Adrenal gland (tissue), 9 donors: ENCODE measurements at regions not wholly inside any gene's neighbourhood (a gene's known extent, or its start where the extent isn't known, plus 50 kb on each side); places are given as distances from the start of the nearest gene placed in this dataset.
"Not testable (repeated sequence)": the region's sequence is repeated elsewhere in the genome, so short reads cannot be mapped to it uniquely, and the experiment has no call there.

Experiments
- DNase-seq, 7 donors: peaks; one replicate each; pipeline ENCODE4 v3.0.0-alpha.2; 2019 to 2020
- H3K27ac ChIP-seq, 5 donors: fragments of 200-600 bp; sonication (generic) in 4 of 5; 1 replicate in 3 of 5; 2 replicates in 2 of 5; pipeline versions ENCODE4 v1.5.1 to v1.8.0; 2016 to 2020; ENCODE audit warnings: mild to moderate bottlenecking in 1 of 5
- H3K27me3 ChIP-seq: fragments of 200-600 bp; 2 replicates; pipeline ENCODE4 v1.8.0; 2021
- H3K36me3 ChIP-seq, 2 donors: fragments of 200-600 bp; replicated peaks in 1 of 2; 1 replicate in 1 of 2; 2 replicates in 1 of 2; pipeline versions ENCODE4 v1.5.1 to v1.8.0; 2018 to 2022
- H3K4me1 ChIP-seq, 2 donors: fragments of 200-600 bp; replicated peaks in 1 of 2; 1 replicate in 1 of 2; 2 replicates in 1 of 2; pipeline versions ENCODE4 v1.5.1 to v1.8.0; 2018 to 2021
- H3K4me3 ChIP-seq, 4 donors: fragments of 200-600 bp; sonication (generic) in 3 of 4; one replicate each; pipeline ENCODE4 v1.5.1; 2016 to 2018
- H3K9me3 ChIP-seq, 3 donors: fragments of 200-600 bp; sonication (generic) in 1 of 3; replicated peaks in 1 of 3; 1 replicate in 2 of 3; 2 replicates in 1 of 3; pipeline versions ENCODE4 v1.5.1 to v1.8.0; 2016 to 2021
- CTCF ChIP-seq, 6 experiments: fragments of 450-650 bp in 4 of 6; fragments of 200-600 bp in 2 of 6; sonication (generic) in 1 of 6; IDR thresholded peaks; 1 replicate in 5 of 6; 2 replicates in 1 of 6; pipeline versions ENCODE4 v1.5.1 to v1.8.0; 2016 to 2021; ENCODE audit warnings: antibody characterized with exemption in 6 of 6, mild to moderate bottlenecking in 2 of 6, moderate library complexity in 1 of 6
- POLR2A ChIP-seq, 2 donors: fragments of 450-650 bp; IDR thresholded peaks; one replicate each; pipeline ENCODE4 v1.6.1; 2017; ENCODE audit warnings: antibody characterized with exemption in 2 of 2, mild to moderate bottlenecking in 2 of 2, moderate library complexity in 1 of 2
- WGBS, 4 donors: extraction: QIAGEN DNeasy Blood & Tissue Kit in 2 of 4; methylation state at CpG; one replicate each; pipeline versions ENCODE4 v1.1.5 to v1.1.7; 2013 to 2017; 5-methylcytosine and 5-hydroxymethylcytosine counted together
- intact Hi-C, 2 donors: fragments of 100-400 bp; cut with DNase I; formaldehyde crosslinking; loops; one replicate each; pipeline versions ENCODE4 v1.14.1 to v1.15.0; 2022 to 2023
- donor health status: healthy with polysubstance abuse.
- donor health status: Bipolar disorder and iron deficiency.
- donor health status: DM: yes; HTN: yes; CAD: no.
- donor health status: DM: no; HTN: no; CAD: no.
- donor health status: DM: no; HTN: no; CAD: no.

DNA sequence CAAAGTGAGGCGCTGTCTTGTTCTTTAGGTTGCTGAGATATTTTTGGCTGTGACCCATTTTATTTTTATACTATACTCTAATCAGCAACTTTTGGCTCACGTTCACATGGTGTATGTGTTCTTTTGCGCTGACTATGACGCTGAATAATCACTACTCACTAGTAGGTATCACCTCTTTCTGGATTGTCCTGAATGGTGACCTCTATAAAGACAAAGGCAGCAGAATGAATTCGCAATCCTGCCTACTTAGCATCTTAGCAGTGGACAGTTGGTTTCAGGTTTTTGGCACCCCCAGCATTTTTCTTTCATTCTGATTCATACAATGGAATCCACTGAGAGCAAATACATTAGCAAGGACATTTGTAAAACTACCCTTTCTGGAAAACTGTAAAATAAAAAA is 351.3 kb downstream of the JRKL start:
- H3K4me3 ChIP-seq: no peak overlapping the region
- no peaks in the 10 kb centered on the region for H3K27me3 ChIP-seq
- intact Hi-C loops: no loop called here
- DNase-seq: no peak
- 67 to 84% (median 81%) methylated on average over 5 of the region's 5 CpGs for WGBS, 4 donors
- no peaks in the 10 kb centered on the region for H3K9me3 ChIP-seq
- H3K4me1 ChIP-seq: no peaks in the 10 kb centered on the region
- TF ChIP-seq POLR2A (IDR thresholded peaks at IDR 0.05) (no peak), CTCF (IDR thresholded peaks at IDR 0.05) (no peak)
- no peak overlapping the region for H3K27ac ChIP-seq
- H3K36me3 ChIP-seq: no peaks in the 10 kb centered on the region

DNA sequence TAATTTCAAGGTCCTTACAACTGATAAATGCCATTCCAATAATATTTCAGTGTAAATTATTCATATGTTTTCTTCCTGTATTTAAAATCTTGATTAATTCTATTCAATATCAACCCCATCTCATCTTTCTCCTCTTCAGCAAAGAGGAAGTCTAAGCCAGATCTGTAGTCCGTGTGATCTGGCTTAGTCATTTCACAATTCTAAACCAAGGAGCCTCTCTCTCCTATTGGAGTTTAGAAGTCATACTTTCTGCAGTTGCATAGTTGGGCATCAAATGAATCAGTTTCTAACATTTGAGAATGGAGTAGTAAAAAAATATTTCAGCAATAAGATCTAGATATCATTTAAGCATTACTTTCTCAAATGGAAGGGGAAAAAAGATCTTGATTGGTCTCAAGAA is 354.9 kb downstream of the JRKL start:
- intact Hi-C loops: no loop called here
- WGBS, 4 donors: 0 to 68% (median 10%) methylated on average over 1 of the region's 1 CpG

DNA sequence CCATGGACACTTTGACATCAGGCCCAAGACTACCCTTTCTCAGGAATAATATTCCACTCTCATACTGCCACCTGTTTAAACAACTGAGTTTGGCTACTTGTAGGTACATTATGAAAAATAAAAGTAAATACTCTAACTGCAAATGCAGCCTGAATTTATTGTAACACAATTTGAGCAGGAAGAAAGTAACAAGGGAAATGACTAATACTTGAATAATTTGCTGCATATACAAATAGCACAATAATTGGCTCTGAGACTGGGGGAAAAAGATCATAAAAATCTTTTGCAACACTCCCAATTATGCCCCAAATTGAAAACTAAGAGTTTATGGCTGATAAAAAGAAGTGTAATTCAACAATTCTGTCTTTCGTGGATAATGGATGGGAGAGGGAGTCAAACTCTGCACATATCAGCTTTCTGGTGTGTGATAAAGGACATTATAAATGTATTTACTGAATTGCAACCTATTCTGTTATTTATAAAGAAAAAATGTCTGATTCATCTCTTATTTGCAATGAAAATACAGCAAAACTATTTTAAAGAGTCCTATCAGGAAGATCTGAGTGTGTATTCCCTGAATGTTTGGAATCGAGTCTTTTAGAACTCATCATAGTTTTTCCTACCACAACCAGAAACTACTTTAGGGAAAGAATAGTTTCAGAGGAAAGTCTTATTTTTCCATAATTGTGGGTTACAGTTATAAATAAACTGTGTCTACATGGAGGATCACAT is 359.0 kb downstream of the JRKL start:
- intact Hi-C loops: no loop called here
- Histone ChIP-seq H3K27ac (no peak overlapping the region), H3K4me3 (no peak overlapping the region), H3K36me3 (no peaks in the 10 kb centered on the region), H3K27me3 (no peaks in the 10 kb centered on the region), H3K4me1 (no peaks in the 10 kb centered on the region), H3K9me3 (no peaks in the 10 kb centered on the region)
- 73 to 83% (median 77%) methylated on average over 2 of the region's 2 CpGs for WGBS, 4 donors
- no peak for DNase-seq
- TF ChIP-seq POLR2A (IDR thresholded peaks at IDR 0.05) (no peak), CTCF (IDR thresholded peaks at IDR 0.05) (no peak)

More for the DNA sequence above, 354.9 kb downstream of the JRKL start:
- no peak overlapping the region for H3K27ac ChIP-seq
- H3K4me3 ChIP-seq: no peak overlapping the region
- H3K9me3 ChIP-seq: no peaks in the 10 kb centered on the region
- DNase-seq: no peak
- H3K27me3 ChIP-seq: no peaks in the 10 kb centered on the region
- TF ChIP-seq CTCF (IDR thresholded peaks at IDR 0.05): no peak
- no peaks in the 10 kb centered on the region for H3K36me3 ChIP-seq
- H3K4me1 ChIP-seq: no peaks in the 10 kb centered on the region

GRCh38 chr11:96751807-96752206 is 362.0 kb downstream of the JRKL start:
- H3K9me3 ChIP-seq, H3K4me1 ChIP-seq, H3K27me3 ChIP-seq, H3K4me3 ChIP-seq, H3K27ac ChIP-seq, DNase-seq, intact Hi-C loops, H3K36me3 ChIP-seq: not testable (repeated sequence)
- 87 to 100% (median 92%) methylated on average over 2 of the region's 2 CpGs for WGBS, 4 donors

- H3K27ac ChIP-seq: no peak overlapping the region
- no peak for DNase-seq
- no peaks in the 10 kb centered on the region for H3K4me1 ChIP-seq
- no peaks in the 10 kb centered on the region for H3K27me3 ChIP-seq
- H3K4me3 ChIP-seq: no peak overlapping the region
- TF ChIP-seq CTCF (IDR thresholded peaks at IDR 0.05) (no peak), POLR2A (IDR thresholded peaks at IDR 0.05) (no peak)
- intact Hi-C loops: no loop called here
- no peaks in the 10 kb centered on the region for H3K36me3 ChIP-seq
- 64 to 69% (median 67%) methylated on average over 2 of the region's 2 CpGs for WGBS, 4 donors
- no peaks in the 10 kb centered on the region for H3K9me3 ChIP-seq
Observed at GRCh38 chr11:96752221-96752620, 362.4 kb downstream of the JRKL start.
